Colonic mucosa (tissue), 4 donors: ENCODE measurements at regions not wholly inside any gene's neighbourhood (a gene's known extent, or its start where the extent isn't known, plus 50 kb on each side); places are given as distances from the start of the nearest gene placed in this dataset.

Experiments used
- DNase-seq: peaks from one replicate; pipeline ENCODE4 v3.0.0-alpha.2; 2020
- H3K27ac ChIP-seq: fragments of 200-600 bp; one replicate; pipeline ENCODE4 v1.8.0; 2021
- H3K27me3 ChIP-seq: fragments of 200-600 bp; one replicate; pipeline ENCODE4 v1.8.0; 2021
- H3K36me3 ChIP-seq: fragments of 200-600 bp; one replicate; pipeline ENCODE4 v1.8.0; 2021
- H3K4me1 ChIP-seq: fragments of 200-600 bp; one replicate; pipeline ENCODE4 v1.8.0; 2021; ENCODE audit warnings: mild to moderate bottlenecking
- H3K4me3 ChIP-seq: fragments of 200-600 bp; one replicate; pipeline ENCODE4 v1.8.0; 2021
- H3K9ac ChIP-seq, 2 donors: one replicate each; pipeline ENCODE4 v1.7.0; 2013; ENCODE audit warnings: control low read depth in 2 of 2, low read depth in 2 of 2, low read length in 2 of 2
- H3K9me3 ChIP-seq: fragments of 200-600 bp; one replicate; pipeline ENCODE4 v1.8.0; 2021
- intact Hi-C: fragments of 100-400 bp; cut with DNase I; formaldehyde crosslinking; loops from one replicate; pipeline ENCODE4 v1.14.1; 2022
- TF ChIP-seq, protein P1 (sequence below): fragments of 200-600 bp; IDR thresholded peaks from one replicate; pipeline ENCODE4 v1.8.0; 2022; ENCODE audit warnings: antibody characterized with exemption, mild to moderate bottlenecking
- donor health status: healthy.
- donor health status: DM: no; HTN: no; CAD: no.
- donor health status: DM: no; HTN: no; CAD: no.

GRCh38 chr7:152969335-152969734 is 209.8 kb downstream of the ACTR3B start:
- H3K9me3 ChIP-seq: no peaks in the 10 kb centered on the region
- H3K36me3 ChIP-seq: no peaks in the 10 kb centered on the region
- H3K4me1 ChIP-seq: no peaks in the 10 kb centered on the region
- no peak overlapping the region for H3K9ac ChIP-seq
- intact Hi-C loops: no loop called here
- H3K27me3 ChIP-seq: no peaks in the 10 kb centered on the region
- H3K4me3 ChIP-seq: no peak overlapping the region
- TF ChIP-seq, protein P1, sequence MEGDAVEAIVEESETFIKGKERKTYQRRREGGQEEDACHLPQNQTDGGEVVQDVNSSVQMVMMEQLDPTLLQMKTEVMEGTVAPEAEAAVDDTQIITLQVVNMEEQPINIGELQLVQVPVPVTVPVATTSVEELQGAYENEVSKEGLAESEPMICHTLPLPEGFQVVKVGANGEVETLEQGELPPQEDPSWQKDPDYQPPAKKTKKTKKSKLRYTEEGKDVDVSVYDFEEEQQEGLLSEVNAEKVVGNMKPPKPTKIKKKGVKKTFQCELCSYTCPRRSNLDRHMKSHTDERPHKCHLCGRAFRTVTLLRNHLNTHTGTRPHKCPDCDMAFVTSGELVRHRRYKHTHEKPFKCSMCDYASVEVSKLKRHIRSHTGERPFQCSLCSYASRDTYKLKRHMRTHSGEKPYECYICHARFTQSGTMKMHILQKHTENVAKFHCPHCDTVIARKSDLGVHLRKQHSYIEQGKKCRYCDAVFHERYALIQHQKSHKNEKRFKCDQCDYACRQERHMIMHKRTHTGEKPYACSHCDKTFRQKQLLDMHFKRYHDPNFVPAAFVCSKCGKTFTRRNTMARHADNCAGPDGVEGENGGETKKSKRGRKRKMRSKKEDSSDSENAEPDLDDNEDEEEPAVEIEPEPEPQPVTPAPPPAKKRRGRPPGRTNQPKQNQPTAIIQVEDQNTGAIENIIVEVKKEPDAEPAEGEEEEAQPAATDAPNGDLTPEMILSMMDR: no peak
- DNase-seq: no peak
- no peak overlapping the region for H3K27ac ChIP-seq

DNA sequence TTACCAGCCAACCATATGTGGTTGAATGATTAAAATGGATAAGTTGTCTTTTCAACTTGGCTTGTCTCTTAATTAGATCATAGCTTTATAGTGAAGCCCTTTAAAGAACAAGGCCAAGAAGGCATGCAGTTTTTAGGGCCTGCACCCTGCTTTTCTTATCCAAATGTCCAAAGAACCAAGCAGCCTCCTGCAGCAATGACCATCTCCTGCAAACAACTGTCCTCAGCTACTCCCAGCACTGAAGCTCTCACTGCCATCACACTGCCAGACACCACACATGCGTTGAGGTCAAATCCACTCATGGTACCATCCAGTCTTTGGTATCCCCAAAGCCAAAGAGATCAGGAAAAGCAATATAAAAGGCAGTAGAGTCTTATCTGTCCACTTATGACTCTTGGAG is 210.3 kb downstream of the ACTR3B start:
- Histone ChIP-seq H3K36me3 (no peaks in the 10 kb centered on the region), H3K4me3 (no peak overlapping the region), H3K27ac (no peak overlapping the region), H3K4me1 (no peaks in the 10 kb centered on the region), H3K9ac (no peak overlapping the region), H3K9me3 (no peaks in the 10 kb centered on the region), H3K27me3 (no peaks in the 10 kb centered on the region)
- intact Hi-C loops: no loop called here
- TF ChIP-seq, protein P1: no peak
- no peak for DNase-seq

GRCh38 chr7:152970481-152970880 is 210.9 kb downstream of the ACTR3B start:
- H3K9ac ChIP-seq: no peak overlapping the region
- no peaks in the 10 kb centered on the region for H3K4me1 ChIP-seq
- no peak overlapping the region for H3K27ac ChIP-seq
- H3K36me3 ChIP-seq: no peaks in the 10 kb centered on the region
- no peak for DNase-seq
- no peaks in the 10 kb centered on the region for H3K27me3 ChIP-seq
- no peak overlapping the region for H3K4me3 ChIP-seq
- TF ChIP-seq, protein P1: no peak
- intact Hi-C loops: no loop called here
- no peaks in the 10 kb centered on the region for H3K9me3 ChIP-seq

- H3K9ac ChIP-seq: no peak overlapping the region
- intact Hi-C loops: no loop called here
Observed at GRCh38 chr7:152974577-152974976, 215.0 kb downstream of the ACTR3B start.

GRCh38 chr7:152975076-152975475 is 215.5 kb downstream of the ACTR3B start:
- no peak overlapping the region for H3K9ac ChIP-seq
- intact Hi-C loops: no loop called here
- H3K27ac ChIP-seq: no peak overlapping the region
- no peak overlapping the region for H3K4me3 ChIP-seq
- TF ChIP-seq, protein P1: no peak
- DNase-seq: no peak
- no peaks in the 10 kb centered on the region for H3K9me3 ChIP-seq
- H3K27me3 ChIP-seq: no peaks in the 10 kb centered on the region
- H3K36me3 ChIP-seq: no peaks in the 10 kb centered on the region
- no peaks in the 10 kb centered on the region for H3K4me1 ChIP-seq

More at GRCh38 chr7:152974577-152974976, 215.0 kb downstream of the ACTR3B start:
- no peaks in the 10 kb centered on the region for H3K36me3 ChIP-seq
- H3K27ac ChIP-seq: no peak overlapping the region
- DNase-seq: no peak
- no peaks in the 10 kb centered on the region for H3K9me3 ChIP-seq
- TF ChIP-seq, protein P1: no peak
- no peaks in the 10 kb centered on the region for H3K27me3 ChIP-seq
- no peaks in the 10 kb centered on the region for H3K4me1 ChIP-seq
- no peak overlapping the region for H3K4me3 ChIP-seq

DNA sequence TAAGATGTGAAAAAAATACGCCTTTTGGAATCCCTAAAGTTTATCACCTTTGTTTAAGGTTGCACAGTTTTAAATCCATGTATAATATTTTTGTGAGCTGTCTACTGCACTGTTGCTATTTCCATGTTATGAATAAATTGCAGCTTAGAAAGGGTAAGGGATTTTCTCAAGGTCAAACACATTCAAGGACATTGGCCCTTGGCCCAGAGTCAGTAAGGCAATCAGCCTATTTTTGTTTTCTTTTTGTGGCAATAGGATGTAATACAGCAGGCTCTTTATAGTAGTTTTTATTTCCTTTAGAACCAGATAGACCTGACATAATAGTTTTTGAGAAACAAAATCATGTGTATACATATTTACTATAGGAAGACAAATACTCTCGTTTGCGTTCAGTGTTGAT is 219.8 kb downstream of the ACTR3B start:
- H3K4me3 ChIP-seq: no peak overlapping the region
- H3K9ac ChIP-seq: no peak overlapping the region
- no peaks in the 10 kb centered on the region for H3K36me3 ChIP-seq
- intact Hi-C loops: no loop called here
- H3K9me3 ChIP-seq: no peaks in the 10 kb centered on the region
- DNase-seq: no peak
- H3K27ac ChIP-seq: no peak overlapping the region
- no peaks in the 10 kb centered on the region for H3K27me3 ChIP-seq
- TF ChIP-seq, protein P1: no peak
- no peaks in the 10 kb centered on the region for H3K4me1 ChIP-seq
